Upper lobe of right lung (tissue), 1 donor: ENCODE measurements at regions not wholly inside any gene's neighbourhood (a gene's known extent, or its start where the extent isn't known, plus 50 kb on each side); places are given as distances from the start of the nearest gene placed in this dataset.

Experiments
- ATAC-seq: fragments of 200-7000 bp; cut with Tn5 transposase; one replicate; pipeline ENCODE4 v1.9.1; 2020; ENCODE audit warnings: mild to moderate bottlenecking, moderate library complexity
- DNase-seq: peaks from one replicate; pipeline ENCODE4 v3.0.0-alpha.2; 2020
- H3K27ac ChIP-seq: fragments of 200-600 bp; one replicate; pipeline ENCODE4 v1.8.0; 2022
- H3K27me3 ChIP-seq: fragments of 200-600 bp; one replicate; pipeline ENCODE4 v1.8.0; 2022; ENCODE audit warnings: mild to moderate bottlenecking
- H3K36me3 ChIP-seq: fragments of 200-600 bp; one replicate; pipeline ENCODE4 v1.8.0; 2022
- H3K4me1 ChIP-seq: fragments of 200-600 bp; one replicate; pipeline ENCODE4 v1.8.0; 2022
- H3K4me3 ChIP-seq: fragments of 200-600 bp; one replicate; pipeline ENCODE4 v1.8.0; 2022; ENCODE audit warnings: mild to moderate bottlenecking
- H3K9me3 ChIP-seq: fragments of 200-600 bp; one replicate; pipeline ENCODE4 v1.8.0; 2022
- intact Hi-C: fragments of 100-400 bp; cut with DNase I; formaldehyde crosslinking; loops from one replicate; pipeline ENCODE4 v1.11.0; 2022
- TF ChIP-seq, protein P1 (sequence below): fragments of 200-600 bp; IDR thresholded peaks from one replicate; pipeline ENCODE4 v1.8.0; 2022; ENCODE audit warnings: antibody characterized with exemption
- donor health status: DM: no; HTN: yes; CAD: no; lungs with severe emphysema.

DNA sequence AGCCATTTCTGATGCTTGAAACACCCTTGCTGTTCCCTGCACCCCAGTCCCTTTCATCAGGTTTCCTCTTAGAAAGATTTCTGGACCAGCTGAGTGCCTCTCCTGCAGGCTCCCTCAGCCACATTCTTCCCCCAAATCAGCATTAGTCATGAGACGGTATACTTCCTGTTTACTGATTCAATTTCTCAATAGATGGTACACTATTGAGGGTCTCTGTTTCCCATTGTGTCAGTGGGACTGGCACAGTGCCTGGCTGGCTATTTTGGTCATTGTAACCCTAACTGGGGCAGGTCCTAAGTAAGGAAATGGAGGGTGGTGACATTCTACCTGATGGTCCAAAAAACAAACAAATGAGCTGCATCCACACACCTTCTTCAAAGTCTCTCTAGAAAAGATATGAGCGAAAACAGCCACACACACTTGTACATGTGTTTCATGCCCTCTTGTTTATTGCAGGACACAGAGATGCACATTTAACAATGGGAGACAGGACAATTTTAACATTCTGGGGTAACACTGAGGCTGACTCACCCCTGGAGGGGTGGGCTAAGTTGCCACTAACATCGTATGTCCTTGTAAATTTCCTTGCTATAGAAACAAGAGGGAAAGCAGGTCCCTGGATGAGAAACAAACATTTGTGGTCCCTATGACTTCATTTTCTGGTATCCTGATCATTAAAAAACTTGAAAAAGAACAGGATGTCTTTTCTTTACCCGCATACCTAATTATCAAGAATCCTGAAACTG lies 77.5 kb downstream of the RRAGC start:
- TF ChIP-seq, protein P1, sequence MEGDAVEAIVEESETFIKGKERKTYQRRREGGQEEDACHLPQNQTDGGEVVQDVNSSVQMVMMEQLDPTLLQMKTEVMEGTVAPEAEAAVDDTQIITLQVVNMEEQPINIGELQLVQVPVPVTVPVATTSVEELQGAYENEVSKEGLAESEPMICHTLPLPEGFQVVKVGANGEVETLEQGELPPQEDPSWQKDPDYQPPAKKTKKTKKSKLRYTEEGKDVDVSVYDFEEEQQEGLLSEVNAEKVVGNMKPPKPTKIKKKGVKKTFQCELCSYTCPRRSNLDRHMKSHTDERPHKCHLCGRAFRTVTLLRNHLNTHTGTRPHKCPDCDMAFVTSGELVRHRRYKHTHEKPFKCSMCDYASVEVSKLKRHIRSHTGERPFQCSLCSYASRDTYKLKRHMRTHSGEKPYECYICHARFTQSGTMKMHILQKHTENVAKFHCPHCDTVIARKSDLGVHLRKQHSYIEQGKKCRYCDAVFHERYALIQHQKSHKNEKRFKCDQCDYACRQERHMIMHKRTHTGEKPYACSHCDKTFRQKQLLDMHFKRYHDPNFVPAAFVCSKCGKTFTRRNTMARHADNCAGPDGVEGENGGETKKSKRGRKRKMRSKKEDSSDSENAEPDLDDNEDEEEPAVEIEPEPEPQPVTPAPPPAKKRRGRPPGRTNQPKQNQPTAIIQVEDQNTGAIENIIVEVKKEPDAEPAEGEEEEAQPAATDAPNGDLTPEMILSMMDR = no peak
- Histone ChIP-seq H3K27ac (no peak overlapping the region), H3K9me3 (no peaks in the 10 kb centered on the region), H3K4me3 (no peak overlapping the region), H3K36me3 (no peaks in the 10 kb centered on the region), H3K27me3 (peaks cover 68% of the 10 kb centered on the region), H3K4me1 (no peaks in the 10 kb centered on the region)
- intact Hi-C loops = no loop called here
- ATAC-seq = no peak
- no peak for DNase-seq

DNA sequence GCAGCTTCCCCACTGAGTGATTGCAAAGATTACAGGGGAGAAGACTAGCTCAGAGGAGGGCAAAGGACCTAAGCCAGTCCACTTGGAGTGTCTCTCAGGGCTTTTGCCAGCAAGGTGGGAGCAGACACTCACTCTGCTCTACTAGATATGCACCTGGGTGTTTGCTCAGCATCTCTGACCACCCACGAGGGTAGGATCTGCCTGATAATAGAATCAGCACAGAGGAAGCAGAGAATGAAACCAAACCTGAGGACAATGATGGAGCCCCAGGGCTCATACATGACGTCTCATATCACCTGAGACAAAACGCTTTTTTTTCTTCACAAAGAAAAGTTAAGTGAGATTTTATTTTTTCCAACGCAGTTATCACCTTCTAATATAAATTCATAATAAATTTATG lies 79.4 kb downstream of the RRAGC start:
- H3K4me3 ChIP-seq = no peak overlapping the region
- DNase-seq = no peak
- H3K4me1 ChIP-seq = no peaks in the 10 kb centered on the region
- no peak for ATAC-seq
- H3K27me3 ChIP-seq = peaks cover 52% of the 10 kb centered on the region
- intact Hi-C loops = no loop called here
- no peaks in the 10 kb centered on the region for H3K9me3 ChIP-seq
- TF ChIP-seq, protein P1 = no peak
- H3K36me3 ChIP-seq = no peaks in the 10 kb centered on the region
- H3K27ac ChIP-seq = no peak overlapping the region

DNA sequence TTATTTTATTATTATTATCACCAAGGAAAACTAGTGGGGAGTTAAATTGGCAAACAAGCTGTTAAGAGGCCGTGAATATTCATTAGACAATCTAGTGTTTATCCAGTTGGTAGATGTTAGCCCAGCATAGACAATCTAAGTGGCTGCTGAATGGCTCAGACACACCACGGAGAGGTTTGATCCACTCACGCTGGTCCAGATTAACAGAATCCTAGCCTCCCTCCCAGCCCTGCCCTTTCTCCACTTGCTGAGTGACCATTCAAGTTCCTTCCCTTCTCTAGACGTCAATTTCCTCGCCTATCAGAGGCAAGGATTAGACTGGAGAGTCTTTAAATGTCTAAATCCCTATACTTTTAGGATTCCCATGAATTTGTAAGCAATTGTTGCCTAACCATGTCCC lies 80.1 kb downstream of the RRAGC start:
- no peak overlapping the region for H3K4me3 ChIP-seq
- intact Hi-C loops = no loop called here
- no peaks in the 10 kb centered on the region for H3K9me3 ChIP-seq
- peaks cover 45% of the 10 kb centered on the region for H3K27me3 ChIP-seq
- H3K27ac ChIP-seq = no peak overlapping the region
- H3K4me1 ChIP-seq = no peaks in the 10 kb centered on the region
- H3K36me3 ChIP-seq = no peaks in the 10 kb centered on the region
- ATAC-seq (no peak), DNase-seq (no peak)
- TF ChIP-seq, protein P1 = no peak

DNA sequence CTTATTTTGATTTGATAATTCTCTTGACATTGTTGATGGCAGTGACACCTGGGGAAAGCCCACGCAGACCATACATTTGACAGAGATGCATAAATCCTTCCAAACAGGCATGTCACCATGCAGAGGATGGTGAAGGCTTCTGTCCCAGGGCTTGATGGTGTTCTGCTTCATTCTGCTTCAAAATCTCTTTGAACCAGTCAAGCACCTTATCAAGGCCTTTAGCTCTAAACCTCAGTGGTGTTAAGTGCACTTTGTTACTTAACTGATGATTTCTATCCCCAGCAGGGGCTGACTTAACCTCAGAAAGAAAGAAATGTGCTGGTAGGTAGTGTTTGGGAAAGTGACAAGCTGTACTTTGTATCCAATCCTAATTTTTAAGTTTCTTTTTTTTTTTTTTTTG lies 81.1 kb downstream of the RRAGC start:
- TF ChIP-seq, protein P1 = no peak
- Histone ChIP-seq H3K27ac (no peak overlapping the region), H3K4me3 (no peak overlapping the region), H3K36me3 (no peaks in the 10 kb centered on the region), H3K9me3 (no peaks in the 10 kb centered on the region), H3K4me1 (no peaks in the 10 kb centered on the region), H3K27me3 (peaks cover 36% of the 10 kb centered on the region)
- DNase-seq (no peak), ATAC-seq (no peak)
- intact Hi-C loops = no loop called here

DNA sequence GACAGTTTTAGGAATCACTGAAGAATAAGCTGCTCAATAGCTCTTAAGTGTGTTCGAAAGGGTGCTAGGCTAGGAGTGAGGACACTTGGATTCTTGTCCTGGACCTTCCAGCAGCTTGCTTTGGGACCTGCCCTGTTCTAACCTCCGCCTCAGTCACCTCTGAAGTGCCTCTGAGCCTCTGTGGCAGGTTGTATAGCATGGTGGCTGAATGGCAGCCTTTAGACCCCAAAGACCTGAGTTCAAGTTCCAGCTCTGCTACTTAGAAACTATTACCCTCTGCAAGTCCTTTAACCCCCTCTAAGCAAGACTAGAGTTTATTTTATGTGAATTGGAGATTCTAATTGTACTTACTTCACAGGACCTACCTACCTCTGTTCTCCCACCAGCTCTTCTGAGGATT lies 81.5 kb downstream of the RRAGC start:
- no peaks in the 10 kb centered on the region for H3K36me3 ChIP-seq
- no peaks in the 10 kb centered on the region for H3K4me1 ChIP-seq
- TF ChIP-seq, protein P1 = no peak
- no peaks in the 10 kb centered on the region for H3K9me3 ChIP-seq
- DNase-seq (no peak), ATAC-seq (no peak)
- no peak overlapping the region for H3K4me3 ChIP-seq
- intact Hi-C loops = no loop called here
- peaks cover 32% of the 10 kb centered on the region for H3K27me3 ChIP-seq
- no peak overlapping the region for H3K27ac ChIP-seq
